H1 (cell line): ENCODE measurements at regions not wholly inside any gene's neighbourhood (a gene's known extent, or its start where the extent isn't known, plus 50 kb on each side); places are given as distances from the start of the nearest gene placed in this dataset.

Source experiments
- CTCF ChIP-seq, 3 experiments: IDR thresholded peaks; 1 replicate in 2 of 3; 2 replicates in 1 of 3; pipeline versions ENCODE4 v1.5.1 to v1.6.1; 2011; ENCODE audit warnings: low read length in 3 of 3, mild to moderate bottlenecking in 3 of 3, inconsistent platforms in 2 of 3, low read depth in 1 of 3, moderate library complexity in 1 of 3; ENCODE audit not compliant: insufficient read depth in 1 of 3; ENCODE audit errors: control extremely low read depth in 1 of 3
- EP300 ChIP-seq, 2 experiments: IDR thresholded peaks; 1 replicate in 1 of 2; 2 replicates in 1 of 2; pipeline ENCODE4 v1.6.1; 2011 to 2012; ENCODE audit warnings: low read depth in 2 of 2, low read length in 2 of 2, mild to moderate bottlenecking in 2 of 2, borderline replicate concordance in 1 of 2, inconsistent platforms in 1 of 2, moderate library complexity in 1 of 2
- MAX ChIP-seq: IDR thresholded peaks from 2 replicates; pipeline ENCODE4 v1.6.1; 2012; ENCODE audit warnings: inconsistent platforms
- POLR2A ChIP-seq, 2 experiments: IDR thresholded peaks; 1 replicate in 1 of 2; 2 replicates in 1 of 2; pipeline ENCODE4 v1.6.1; 2011; ENCODE audit warnings: low read depth in 2 of 2, low read length in 2 of 2, mild to moderate bottlenecking in 2 of 2; ENCODE audit errors: control extremely low read depth in 1 of 2
- POLR2AphosphoS5 ChIP-seq: IDR thresholded peaks from 2 replicates; pipeline ENCODE4 v1.6.1; 2011; ENCODE audit warnings: low read depth, low read length
- YY1 ChIP-seq: IDR thresholded peaks from 2 replicates; pipeline ENCODE4 v1.6.1; 2011; ENCODE audit warnings: low read depth, mild to moderate bottlenecking, low read length

GRCh38 chr20:24765316-24766142 is 183.5 kb upstream of the CST7 start:
- TF ChIP-seq CTCF (IDR thresholded peaks at IDR 0.05; ENCODE audit: control extremely low read depth in 1 of 3, insufficient read depth in 1 of 3, low read depth in 1 of 3, low read length in 3 of 3) (no peak), EP300 (IDR thresholded peaks at IDR 0.05; ENCODE audit: borderline replicate concordance in 1 of 2, low read depth in 2 of 2, low read length in 2 of 2) (no peak), MAX (no peak), POLR2AphosphoS5 (no peak), POLR2A (IDR thresholded peaks at IDR 0.05; ENCODE audit: control extremely low read depth in 1 of 2, low read depth in 2 of 2, low read length in 2 of 2) (no peak), YY1 (no peak)
